IPS-18a (cell line): ENCODE measurements at regions not wholly inside any gene's neighbourhood (a gene's known extent, or its start where the extent isn't known, plus 50 kb on each side); places are given as distances from the start of the nearest gene placed in this dataset.

Source experiments
- H3K27ac ChIP-seq: one replicate; pipeline ENCODE4 v1.5.1; 2013; ENCODE audit warnings: low read length
- H3K27me3 ChIP-seq: one replicate; pipeline ENCODE4 v1.6.1; 2013; ENCODE audit warnings: mild to moderate bottlenecking, low read length; ENCODE audit not compliant: control insufficient read depth, insufficient read depth
- H3K36me3 ChIP-seq: one replicate; pipeline ENCODE4 v1.6.1; 2013; ENCODE audit warnings: low read depth, low read length; ENCODE audit not compliant: control insufficient read depth
- H3K4me1 ChIP-seq: one replicate; pipeline ENCODE4 v1.6.1; 2013; ENCODE audit warnings: low read depth, low read length; ENCODE audit not compliant: control insufficient read depth
- H3K4me3 ChIP-seq: one replicate; pipeline ENCODE4 v1.5.1; 2013; ENCODE audit warnings: low read length
- H3K9ac ChIP-seq: one replicate; pipeline ENCODE4 v1.6.1; 2013; ENCODE audit warnings: mild to moderate bottlenecking, low read length, moderate library complexity
- H3K9me3 ChIP-seq: one replicate; pipeline ENCODE4 v1.6.1; 2013; ENCODE audit warnings: low read depth, low read length; ENCODE audit not compliant: control insufficient read depth

DNA sequence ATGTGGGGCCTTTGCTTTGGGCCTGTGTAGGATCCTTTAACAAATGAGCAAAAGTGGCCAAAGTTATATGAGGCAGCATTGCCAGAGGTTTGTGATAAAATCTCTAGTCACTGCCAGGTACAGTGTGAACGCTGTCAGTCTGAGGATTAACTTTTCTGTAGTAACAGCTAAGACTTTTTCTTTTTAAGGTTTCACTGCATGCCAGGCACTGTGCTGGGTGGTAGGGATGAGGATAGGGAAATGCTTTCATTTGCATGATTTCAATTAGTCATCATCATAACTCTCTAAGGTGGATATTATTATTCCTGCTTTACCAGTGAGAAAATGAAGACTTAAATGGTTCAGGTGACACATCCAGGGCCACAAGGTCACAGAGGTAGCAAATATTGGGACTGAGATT, 79.7 kb upstream of the BMPER start:
- H3K4me1 ChIP-seq: no peaks in the 10 kb centered on the region
- no peaks in the 10 kb centered on the region for H3K9me3 ChIP-seq
- no peak overlapping the region for H3K9ac ChIP-seq
- H3K27me3 ChIP-seq: no peaks in the 10 kb centered on the region
- H3K36me3 ChIP-seq: no peaks in the 10 kb centered on the region
- H3K27ac ChIP-seq: no peak overlapping the region
- no peak overlapping the region for H3K4me3 ChIP-seq

DNA sequence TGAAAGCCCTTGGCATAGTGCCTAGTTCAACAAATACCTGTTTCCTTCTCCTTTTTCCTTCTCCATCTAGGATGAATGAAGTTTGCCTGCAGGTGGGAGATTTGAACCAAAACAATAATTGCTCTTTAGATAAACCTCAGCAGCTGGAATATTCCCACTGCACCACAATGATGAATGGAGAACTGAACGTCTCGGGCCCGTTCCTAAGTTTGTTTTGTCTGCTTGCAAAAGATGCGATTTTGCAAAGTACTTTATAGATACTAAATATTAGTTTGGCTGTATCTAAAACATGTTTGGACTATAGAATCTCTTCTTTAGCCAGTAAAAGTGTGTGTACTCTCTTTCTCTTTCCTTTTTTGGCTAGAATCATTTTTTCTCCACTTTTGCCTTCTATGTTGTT, 75.8 kb upstream of the BMPER start:
- no peak overlapping the region for H3K27ac ChIP-seq
- H3K9ac ChIP-seq: no peak overlapping the region
- no peak overlapping the region for H3K4me3 ChIP-seq
- no peaks in the 10 kb centered on the region for H3K36me3 ChIP-seq
- no peaks in the 10 kb centered on the region for H3K9me3 ChIP-seq
- H3K27me3 ChIP-seq: no peaks in the 10 kb centered on the region
- no peaks in the 10 kb centered on the region for H3K4me1 ChIP-seq

DNA sequence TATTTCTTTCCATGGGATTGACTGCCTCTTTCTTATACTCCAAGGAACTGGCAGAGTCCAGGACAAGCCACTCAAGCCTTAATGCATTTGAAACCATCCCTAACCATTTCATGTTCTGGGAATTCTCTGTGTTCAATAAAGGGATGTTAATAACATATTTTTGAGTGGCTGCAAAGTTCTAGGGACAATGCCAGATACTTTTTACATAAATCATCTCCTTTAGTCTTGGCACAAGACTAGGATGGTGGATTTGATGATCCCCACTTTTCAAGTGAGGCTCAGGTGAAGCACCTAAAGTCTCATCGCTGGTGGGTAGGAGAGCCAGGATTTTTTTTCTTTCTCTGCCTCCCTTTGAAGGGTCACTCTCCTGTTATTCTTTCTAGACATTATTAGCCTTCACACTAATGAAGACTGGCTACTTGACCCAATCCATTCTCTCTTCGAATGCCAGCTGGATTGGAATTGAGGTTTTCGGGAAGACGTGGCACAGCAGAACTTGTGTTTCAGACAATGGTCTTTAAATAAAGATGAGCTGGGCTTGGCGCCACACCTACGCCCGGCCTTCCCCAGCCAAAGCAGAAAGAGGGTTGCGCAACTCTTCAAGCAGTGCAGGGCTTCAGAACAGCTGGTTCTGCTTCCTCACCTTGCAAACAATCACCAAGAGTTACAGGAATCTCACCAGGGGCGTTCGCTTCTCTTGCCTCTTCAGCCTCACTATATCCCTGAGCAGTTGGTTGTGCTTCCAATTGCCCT, 73.8 kb upstream of the BMPER start:
- Histone ChIP-seq H3K27me3 (no peaks in the 10 kb centered on the region), H3K4me1 (no peaks in the 10 kb centered on the region), H3K9ac (no peak overlapping the region), H3K4me3 (no peak overlapping the region), H3K36me3 (no peaks in the 10 kb centered on the region), H3K27ac (no peak overlapping the region), H3K9me3 (no peaks in the 10 kb centered on the region)

DNA sequence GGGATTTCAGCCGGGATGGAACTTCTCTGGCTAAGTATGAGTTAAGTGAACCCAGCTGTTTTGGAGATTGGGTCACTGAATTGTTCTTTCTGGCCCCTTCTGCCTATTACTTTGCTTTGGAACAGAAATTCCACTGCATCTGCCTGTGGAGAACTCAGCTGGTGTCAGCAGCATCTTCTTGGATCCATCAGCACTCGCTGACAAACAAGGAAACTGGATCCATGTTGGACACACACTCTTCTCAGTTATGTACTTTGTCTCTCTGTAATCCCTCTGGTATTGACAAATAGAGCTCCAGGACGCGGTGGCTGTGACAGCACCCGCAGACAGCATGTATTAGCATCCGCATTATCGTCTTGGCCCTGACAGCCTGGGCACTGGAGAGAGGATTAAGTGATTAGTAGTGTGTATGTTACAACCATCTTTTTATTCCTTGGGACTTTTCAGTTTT, 73.0 kb upstream of the BMPER start:
- Histone ChIP-seq H3K4me3 (no peak overlapping the region), H3K27me3 (no peaks in the 10 kb centered on the region), H3K27ac (no peak overlapping the region), H3K9me3 (no peaks in the 10 kb centered on the region), H3K9ac (no peak overlapping the region), H3K4me1 (no peaks in the 10 kb centered on the region), H3K36me3 (no peaks in the 10 kb centered on the region)

DNA sequence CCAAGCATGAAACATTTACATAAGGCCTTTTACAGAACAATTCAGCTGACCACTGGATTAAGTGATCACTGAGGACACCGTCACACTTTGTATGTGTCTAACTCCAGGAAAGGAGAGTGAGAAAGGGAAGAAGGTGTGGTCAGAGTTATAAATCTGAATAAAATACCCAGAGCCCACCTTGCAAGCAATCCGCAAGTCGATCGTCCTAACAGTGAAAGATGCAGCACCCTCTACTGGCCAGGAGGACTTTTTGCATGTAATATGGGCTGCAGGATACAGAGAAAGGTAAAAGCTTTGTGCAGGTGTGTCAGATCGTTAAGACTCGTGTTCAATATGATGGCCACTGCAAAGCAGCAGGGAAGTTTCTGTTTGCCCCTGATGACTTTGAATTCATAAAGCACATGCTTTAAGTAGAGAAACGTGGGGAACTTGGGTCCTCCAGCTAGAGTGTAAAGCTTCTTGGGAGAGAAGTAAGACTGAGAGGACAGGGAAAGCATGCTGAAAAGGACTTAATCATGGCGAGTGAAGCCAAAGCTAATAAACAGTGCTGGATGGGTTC, 68.5 kb upstream of the BMPER start:
- Histone ChIP-seq H3K4me3 (no peak overlapping the region), H3K27ac (no peak overlapping the region), H3K36me3 (no peaks in the 10 kb centered on the region), H3K27me3 (no peaks in the 10 kb centered on the region), H3K9me3 (no peaks in the 10 kb centered on the region), H3K4me1 (no peaks in the 10 kb centered on the region), H3K9ac (no peak overlapping the region)

DNA sequence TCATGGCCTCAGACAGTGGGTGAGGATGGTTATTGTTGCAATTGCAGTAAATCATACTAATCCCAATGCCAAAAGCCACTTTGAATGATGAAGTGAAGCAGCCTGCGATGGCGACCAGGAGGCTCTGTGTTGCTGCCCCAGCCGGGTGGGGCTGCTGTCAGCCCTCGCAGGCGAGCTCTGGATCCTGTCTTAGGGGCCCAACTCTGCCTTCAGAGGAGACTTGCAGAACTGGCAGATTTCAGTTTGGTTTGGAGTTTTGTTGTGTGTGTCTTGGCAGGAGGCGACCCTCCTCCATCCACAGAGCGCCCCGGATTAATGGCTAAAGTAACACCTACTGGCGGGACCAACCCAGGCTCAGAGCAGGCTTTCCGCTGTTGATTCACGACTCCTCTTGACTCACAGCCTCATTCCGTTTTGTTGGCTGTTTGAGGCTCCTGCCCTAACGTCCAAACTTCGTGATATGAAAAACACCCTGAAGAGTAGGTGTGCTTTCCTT, 67.9 kb upstream of the BMPER start:
- Histone ChIP-seq H3K9ac (no peak overlapping the region), H3K4me1 (no peaks in the 10 kb centered on the region), H3K27me3 (no peaks in the 10 kb centered on the region), H3K4me3 (no peak overlapping the region), H3K27ac (no peak overlapping the region), H3K9me3 (no peaks in the 10 kb centered on the region), H3K36me3 (no peaks in the 10 kb centered on the region)

DNA sequence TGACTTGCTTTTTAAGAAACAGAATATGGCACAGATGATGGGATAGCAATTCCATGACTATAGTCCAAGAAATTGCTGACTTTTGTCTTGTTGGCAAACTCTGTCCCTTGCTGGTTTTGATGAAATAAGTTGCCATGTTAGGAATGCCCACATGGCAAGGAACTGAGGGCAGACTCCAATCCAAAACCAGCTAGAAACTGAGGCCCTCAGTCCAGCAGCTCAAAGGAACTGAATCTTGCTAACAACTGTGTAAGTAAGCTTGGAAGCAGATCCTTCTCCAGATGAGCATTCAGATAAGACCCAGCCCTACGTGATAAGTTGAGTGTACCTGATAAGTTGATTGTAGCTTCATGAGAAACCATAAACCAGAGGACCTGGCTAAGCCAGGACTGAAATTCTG, 64.3 kb upstream of the BMPER start:
- Histone ChIP-seq H3K27me3 (no peaks in the 10 kb centered on the region), H3K9ac (no peak overlapping the region), H3K36me3 (no peaks in the 10 kb centered on the region)

DNA sequence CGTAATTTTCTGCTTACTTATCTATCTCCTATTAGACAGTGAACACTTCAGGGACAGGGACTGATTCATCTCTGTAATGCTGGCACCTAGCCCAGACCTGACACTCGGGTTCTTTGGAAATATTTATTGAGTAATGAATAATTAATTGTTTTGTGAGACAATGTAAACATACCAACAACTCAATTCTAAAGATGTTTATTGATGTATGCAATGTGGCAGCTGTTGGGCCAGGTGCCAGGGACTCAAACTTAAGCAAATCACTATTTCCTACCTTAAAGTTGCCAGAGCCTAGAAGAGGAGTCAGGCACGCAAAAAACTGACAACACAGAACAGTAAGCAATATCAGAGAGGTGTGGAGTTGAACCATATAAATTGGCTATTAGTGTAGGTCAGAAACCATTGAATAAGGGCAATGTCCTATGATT, 63.6 kb upstream of the BMPER start:
- Histone ChIP-seq H3K36me3 (no peaks in the 10 kb centered on the region), H3K27me3 (no peaks in the 10 kb centered on the region), H3K9me3 (no peaks in the 10 kb centered on the region), H3K4me3 (no peak overlapping the region), H3K4me1 (no peaks in the 10 kb centered on the region), H3K27ac (no peak overlapping the region), H3K9ac (no peak overlapping the region)

More for the DNA sequence above, 64.3 kb upstream of the BMPER start:
- no peak overlapping the region for H3K4me3 ChIP-seq
- H3K9me3 ChIP-seq: no peaks in the 10 kb centered on the region
- H3K4me1 ChIP-seq: no peaks in the 10 kb centered on the region
- H3K27ac ChIP-seq: no peak overlapping the region

DNA sequence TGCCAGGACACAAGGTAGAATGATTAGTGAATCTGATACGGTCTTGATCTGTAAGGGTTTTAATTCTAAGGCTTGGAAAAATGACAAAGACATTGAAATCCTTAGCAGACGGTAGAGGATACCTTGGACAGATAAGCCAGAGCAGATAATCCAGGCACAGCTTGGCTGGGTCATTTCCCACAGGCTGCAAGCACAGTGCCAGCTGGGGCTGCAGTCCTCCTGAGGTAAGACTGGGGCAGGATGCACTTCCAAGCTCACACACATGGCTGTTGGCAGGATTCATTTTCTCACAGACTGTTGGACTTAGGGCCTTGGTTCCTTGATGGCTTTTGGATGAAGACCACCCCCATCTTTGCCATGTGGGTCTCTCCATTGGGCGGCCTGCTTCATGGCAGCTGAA, 63.2 kb upstream of the BMPER start:
- no peaks in the 10 kb centered on the region for H3K9me3 ChIP-seq
- H3K27ac ChIP-seq: no peak overlapping the region
- no peaks in the 10 kb centered on the region for H3K27me3 ChIP-seq
- H3K4me1 ChIP-seq: no peaks in the 10 kb centered on the region
- H3K36me3 ChIP-seq: no peaks in the 10 kb centered on the region
- H3K4me3 ChIP-seq: no peak overlapping the region
- H3K9ac ChIP-seq: no peak overlapping the region

DNA sequence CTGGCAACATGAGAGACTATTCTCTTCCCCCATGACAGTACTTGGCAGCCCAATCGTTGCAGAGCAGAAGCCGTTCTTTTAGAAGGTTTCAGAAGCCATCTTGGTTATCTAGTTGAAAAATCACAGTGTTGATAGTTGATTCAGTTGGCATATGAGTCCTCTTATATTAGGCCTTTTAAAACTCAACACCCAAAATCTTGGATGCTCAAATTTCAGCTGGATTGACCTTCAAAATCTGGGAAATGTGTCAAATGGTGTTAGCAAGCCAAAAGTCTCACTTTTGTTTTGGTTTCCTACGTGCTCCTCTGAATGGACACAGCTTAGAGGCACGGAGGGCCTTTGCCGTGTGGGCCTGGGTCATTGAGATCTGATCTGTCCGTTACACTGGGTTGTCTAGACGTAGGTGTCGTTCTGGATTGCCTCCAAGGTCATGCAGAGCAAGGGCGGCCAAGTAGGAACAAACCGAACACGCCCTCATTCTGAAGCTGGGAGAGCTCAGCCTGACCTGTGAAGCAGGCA, 59.3 kb upstream of the BMPER start:
- H3K27ac ChIP-seq: no peak overlapping the region
- H3K9ac ChIP-seq: no peak overlapping the region
- no peaks in the 10 kb centered on the region for H3K27me3 ChIP-seq
- H3K4me1 ChIP-seq: no peaks in the 10 kb centered on the region
- no peaks in the 10 kb centered on the region for H3K9me3 ChIP-seq
- no peak overlapping the region for H3K4me3 ChIP-seq
- no peaks in the 10 kb centered on the region for H3K36me3 ChIP-seq

DNA sequence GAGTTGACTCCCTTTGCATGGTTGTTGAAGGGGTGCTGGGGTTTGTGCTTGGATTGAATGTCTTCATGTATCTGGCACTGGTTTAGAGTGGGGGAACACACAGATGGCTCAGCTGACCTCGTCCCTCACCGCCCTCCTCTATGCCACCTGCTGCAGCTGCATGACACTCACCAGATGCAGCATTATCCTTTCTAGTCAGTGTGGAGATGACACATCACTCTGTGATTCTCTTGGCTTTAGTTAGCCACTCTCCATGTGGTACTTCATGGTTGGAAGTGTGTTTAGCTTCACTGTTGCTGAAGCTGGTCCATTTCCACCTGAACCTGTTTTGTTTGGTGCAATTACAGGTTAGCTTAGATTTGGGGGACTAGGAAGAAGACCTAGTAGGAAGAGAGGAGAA, 56.3 kb upstream of the BMPER start:
- H3K4me3 ChIP-seq: no peak overlapping the region

More for the DNA sequence above, 56.3 kb upstream of the BMPER start:
- no peak overlapping the region for H3K27ac ChIP-seq
- H3K9ac ChIP-seq: no peak overlapping the region
- no peaks in the 10 kb centered on the region for H3K27me3 ChIP-seq
- H3K9me3 ChIP-seq: no peaks in the 10 kb centered on the region
- H3K4me1 ChIP-seq: no peaks in the 10 kb centered on the region
- H3K36me3 ChIP-seq: no peaks in the 10 kb centered on the region
